Adrenal gland (tissue), 5 donors: ENCODE measurements at regions not wholly inside any gene's neighbourhood (a gene's known extent, or its start where the extent isn't known, plus 50 kb on each side); places are given as distances from the start of the nearest gene placed in this dataset.

Source experiments
- CTCF ChIP-seq, 6 experiments: fragments of 450-650 bp in 4 of 6; fragments of 200-600 bp in 2 of 6; sonication (generic) in 1 of 6; IDR thresholded peaks; 1 replicate in 5 of 6; 2 replicates in 1 of 6; pipeline versions ENCODE4 v1.5.1 to v1.8.0; 2016 to 2021; ENCODE audit warnings: antibody characterized with exemption in 6 of 6, mild to moderate bottlenecking in 2 of 6, moderate library complexity in 1 of 6
- POLR2A ChIP-seq, 2 donors: fragments of 450-650 bp; IDR thresholded peaks; one replicate each; pipeline ENCODE4 v1.6.1; 2017; ENCODE audit warnings: antibody characterized with exemption in 2 of 2, mild to moderate bottlenecking in 2 of 2, moderate library complexity in 1 of 2
- donor health status: DM: no; HTN: no; CAD: no.

- TF ChIP-seq CTCF (IDR thresholded peaks at IDR 0.05) (no peak), POLR2A (IDR thresholded peaks at IDR 0.05) (no peak)
Measured at GRCh38 chr7:4450483-4450882, 231.6 kb upstream of the FOXK1 start.
